H9 (cell line): ENCODE measurements at regions not wholly inside any gene's neighbourhood (a gene's known extent, or its start where the extent isn't known, plus 50 kb on each side); places are given as distances from the start of the nearest gene placed in this dataset.

ENCODE experiments used
- DNase-seq: peaks from one replicate; pipeline ENCODE4 v3.0.0-alpha.2; 2017
- H2AFZ ChIP-seq: one replicate; pipeline ENCODE4 v1.6.1; 2013; ENCODE audit warnings: mild to moderate bottlenecking, low read length, control low read depth, moderate library complexity
- H2AK5ac ChIP-seq: 2 replicates; pipeline ENCODE4 v1.6.1; 2013; ENCODE audit warnings: low read length, control low read depth, mixed read lengths; ENCODE audit not compliant: insufficient read length
- H2BK120ac ChIP-seq: one replicate; pipeline ENCODE4 v1.6.1; 2013; ENCODE audit warnings: low read depth, mild to moderate bottlenecking, low read length, control low read depth, inconsistent platforms; ENCODE audit not compliant: poor library complexity, severe bottlenecking
- H2BK12ac ChIP-seq: 2 replicates; pipeline ENCODE4 v1.6.1; 2013; ENCODE audit warnings: low read length, control low read depth, mixed read lengths, low read depth; ENCODE audit not compliant: insufficient read length
- H2BK15ac ChIP-seq: 2 replicates; pipeline ENCODE4 v1.6.1; 2013; ENCODE audit warnings: low read depth, low read length, control low read depth
- H2BK20ac ChIP-seq: one replicate; pipeline ENCODE4 v1.6.1; 2013; ENCODE audit warnings: low read depth, mild to moderate bottlenecking, low read length, control low read depth, inconsistent platforms; ENCODE audit not compliant: poor library complexity, severe bottlenecking
- H2BK5ac ChIP-seq: 2 replicates; pipeline ENCODE4 v1.6.1; 2013; ENCODE audit warnings: low read length, control low read depth, mixed read lengths; ENCODE audit not compliant: insufficient read length
- H3K14ac ChIP-seq: 2 replicates; pipeline ENCODE4 v1.6.1; 2013; ENCODE audit warnings: low read length, control low read depth; ENCODE audit not compliant: insufficient read depth
- H3K18ac ChIP-seq: 2 replicates; pipeline ENCODE4 v1.6.1; 2013; ENCODE audit warnings: low read depth, mild to moderate bottlenecking, mixed read lengths, low read length, control low read depth; ENCODE audit not compliant: insufficient read length
- H3K23ac ChIP-seq: 2 replicates; pipeline ENCODE4 v1.6.1; 2013; ENCODE audit warnings: low read length, control low read depth, mixed read lengths, low read depth; ENCODE audit not compliant: insufficient read length
- H3K23me2 ChIP-seq: 2 replicates; pipeline ENCODE4 v1.6.1; 2013; ENCODE audit warnings: low read depth, mild to moderate bottlenecking, mixed read lengths, low read length, control low read depth; ENCODE audit not compliant: insufficient read length, poor library complexity, severe bottlenecking
- H3K27ac ChIP-seq: 2 replicates; pipeline ENCODE4 v1.5.1; 2013; ENCODE audit warnings: low read length, control low read depth, mixed read lengths, low read depth; ENCODE audit not compliant: insufficient read length
- H3K27me3 ChIP-seq: 2 replicates; pipeline ENCODE4 v1.6.1; 2013; ENCODE audit warnings: low read length, control low read depth, inconsistent platforms; ENCODE audit not compliant: insufficient read depth
- H3K4ac ChIP-seq: 2 replicates; pipeline ENCODE4 v1.6.1; 2013; ENCODE audit warnings: low read depth, mild to moderate bottlenecking, control low read depth, inconsistent platforms, low read length, moderate library complexity
- H3K4me1 ChIP-seq: 2 replicates; pipeline ENCODE4 v1.6.1; 2013; ENCODE audit warnings: low read length, control low read depth, inconsistent platforms; ENCODE audit not compliant: insufficient read depth
- H3K4me2 ChIP-seq: 2 replicates; pipeline ENCODE4 v1.6.1; 2013; ENCODE audit warnings: low read length, control low read depth, mixed read lengths; ENCODE audit not compliant: insufficient read length, insufficient read depth
- H3K56ac ChIP-seq: 2 replicates; pipeline ENCODE4 v1.6.1; 2013; ENCODE audit warnings: low read depth, mild to moderate bottlenecking, mixed read lengths, low read length, control low read depth; ENCODE audit not compliant: insufficient read length
- H3K79me1 ChIP-seq: 2 replicates; pipeline ENCODE4 v1.6.1; 2013; ENCODE audit warnings: low read depth, mild to moderate bottlenecking, moderate library complexity, low read length, control low read depth, inconsistent platforms; ENCODE audit not compliant: insufficient read depth, poor library complexity, severe bottlenecking
- H3K79me2 ChIP-seq: 2 replicates; pipeline ENCODE4 v1.6.1; 2013; ENCODE audit warnings: low read length, control low read depth, inconsistent platforms; ENCODE audit not compliant: insufficient read depth
- H3K9ac ChIP-seq: 2 replicates; pipeline ENCODE4 v1.6.1; 2013; ENCODE audit warnings: low read length, control low read depth, mixed read lengths; ENCODE audit not compliant: insufficient read length; ENCODE audit errors: extremely low read depth
- H3K9me3 ChIP-seq: one replicate; pipeline ENCODE4 v1.6.1; 2013; ENCODE audit warnings: low read depth, low read length, inconsistent platforms; ENCODE audit not compliant: control insufficient read depth
- H3T11ph ChIP-seq: one replicate; pipeline ENCODE4 v1.6.1; 2013; ENCODE audit warnings: mild to moderate bottlenecking, low read length, control low read depth, inconsistent platforms
- H4K20me1 ChIP-seq: one replicate; pipeline ENCODE4 v1.6.1; 2013; ENCODE audit not compliant: control insufficient read depth, insufficient read length, insufficient read depth
- H4K5ac ChIP-seq: 2 replicates; pipeline ENCODE4 v1.6.1; 2013; ENCODE audit warnings: low read depth, mild to moderate bottlenecking, mixed read lengths, low read length, control low read depth; ENCODE audit not compliant: insufficient read length
- H4K8ac ChIP-seq: replicated peaks from 2 replicates; pipeline ENCODE4 v1.6.1; 2013; ENCODE audit warnings: low read length, control low read depth, mixed read lengths, low read depth; ENCODE audit not compliant: insufficient read length
- H4K91ac ChIP-seq: 2 replicates; pipeline ENCODE4 v1.6.1; 2013; ENCODE audit warnings: low read depth, mild to moderate bottlenecking, moderate library complexity, mixed read lengths, low read length, control low read depth; ENCODE audit not compliant: insufficient read length
- H3K27ac Mint-ChIP-seq, 3 experiments: 2 replicates in 2 of 3; 3 replicates in 1 of 3; pipeline ENCODE4 v1.8.0; 2020 to 2021; ENCODE audit warnings: mixed read lengths in 3 of 3, mild to moderate bottlenecking in 1 of 3, moderate library complexity in 1 of 3
- H3K27me3 Mint-ChIP-seq: 2 replicates; pipeline ENCODE4 v1.8.0; 2021; ENCODE audit warnings: low read depth, mild to moderate bottlenecking, moderate library complexity, mixed read lengths
- H3K36me3 Mint-ChIP-seq, 3 experiments: 2 replicates in 2 of 3; 3 replicates in 1 of 3; pipeline ENCODE4 v1.8.0; 2020 to 2021; ENCODE audit warnings: low read depth in 3 of 3, mixed read lengths in 3 of 3; ENCODE audit not compliant: insufficient read depth in 1 of 3
- H3K4me1 Mint-ChIP-seq, 2 experiments: 2 replicates each; pipeline ENCODE4 v1.8.0; 2020; ENCODE audit warnings: mixed read lengths in 2 of 2
- H3K4me3 Mint-ChIP-seq, 2 experiments: 2 replicates in 1 of 2; 3 replicates in 1 of 2; pipeline ENCODE4 v1.8.0; 2020 to 2021; ENCODE audit warnings: mild to moderate bottlenecking in 2 of 2, mixed read lengths in 2 of 2, moderate library complexity in 1 of 2
- H3K9me3 Mint-ChIP-seq, 2 experiments: 2 replicates in 1 of 2; 3 replicates in 1 of 2; pipeline ENCODE4 v1.8.0; 2020; ENCODE audit warnings: mild to moderate bottlenecking in 2 of 2, mixed read lengths in 2 of 2, moderate library complexity in 1 of 2
- CTCF ChIP-seq: fragments of 200-600 bp; sonication (generic); conservative IDR thresholded peaks from 3 replicates; pipeline ENCODE4 v1.8.0; 2021; ENCODE audit warnings: antibody characterized with exemption, mild to moderate bottlenecking
- WGBS: extraction: QIAGEN DNeasy Blood & Tissue Kit; methylation state at CpG from one replicate; pipeline ENCODE4 v1.1.7; 2013; ENCODE audit warnings: missing lambda C conversion rate, low lambda C conversion rate, mixed read lengths; ENCODE audit not compliant: insufficient read length; ENCODE audit errors: extremely low coverage; 5-methylcytosine and 5-hydroxymethylcytosine counted together

- Mint-ChIP-seq H3K4me1 (no peaks in the 10 kb centered on the region), H3K27ac (no peak overlapping the region), H3K36me3 (peaks cover 0 to 5% (median 0%) of the 10 kb centered on the region in 3 experiments; a peak in 1 of 7 replicates), H3K4me3 (no peak overlapping the region), H3K9me3 (peaks cover 6 to 30% of the 10 kb centered on the region in 2 experiments; a peak in 4 of 5 replicates), H3K27me3 (peaks cover 7% of the 10 kb centered on the region)
- Histone ChIP-seq H3K27ac (no peak overlapping the region), H2AFZ (no peak overlapping the region), H3T11ph (no peak overlapping the region), H3K23me2 (no peaks in the 10 kb centered on the region), H3K27me3 (no peaks in the 10 kb centered on the region), H3K79me1 (no peaks in the 10 kb centered on the region), H3K4me1 (no peaks in the 10 kb centered on the region), H2AK5ac (no peak overlapping the region), H4K20me1 (no peaks in the 10 kb centered on the region), H3K4me2 (no peak overlapping the region), H2BK5ac (no peak overlapping the region), H4K91ac (no peak overlapping the region), H2BK12ac (no peak overlapping the region), H3K79me2 (no peaks in the 10 kb centered on the region), H3K56ac (no peak overlapping the region), H2BK120ac (no peak overlapping the region), H3K14ac (no peak overlapping the region), H4K5ac (no peak overlapping the region), H2BK20ac (no peak overlapping the region), H3K18ac (no peak overlapping the region), H3K9me3 (peaks cover 25% of the 10 kb centered on the region), H3K23ac (no peak overlapping the region), H3K9ac (no peak overlapping the region), H2BK15ac (no peak overlapping the region), H4K8ac (no peak overlapping the region), H3K4ac (no peak overlapping the region)
- no peak for DNase-seq
- TF ChIP-seq CTCF: no peak
- no CpG with 5 or more reads among the region's 2 CpGs for WGBS
Measured at GRCh38 chr9:1337169-1337568, 287.0 kb downstream of the DMRT2 start.
